GM23338 (cell line): ENCODE measurements at regions not wholly inside any gene's neighbourhood (a gene's known extent, or its start where the extent isn't known, plus 50 kb on each side); places are given as distances from the start of the nearest gene placed in this dataset.

Experiments used
- ATAC-seq: fragments of 200-7000 bp; cut with Tn5 transposase; 3 replicates; pipeline ENCODE4 v1.9.1; 2020
- DNase-seq: peaks from one replicate; pipeline ENCODE4 v3.0.0-alpha.2; 2015; ENCODE audit warnings: low spot score
- H2AFZ ChIP-seq: fragments of 200-600 bp; sonication (generic); 2 replicates; pipeline ENCODE4 v1.8.0; 2016; ENCODE audit warnings: antibody characterized with exemption, mild to moderate bottlenecking, moderate library complexity
- H3F3A ChIP-seq: fragments of 200-600 bp; sonication (generic); replicated peaks from 2 replicates; pipeline ENCODE4 v1.8.0; 2017; ENCODE audit warnings: antibody characterized with exemption, mixed run types, low read depth
- H3K27ac ChIP-seq: fragments of 200-600 bp; sonication (generic); 2 replicates; pipeline ENCODE4 v1.6.1; 2016; ENCODE audit warnings: low read depth
- H3K27me3 ChIP-seq: fragments of 200-600 bp; sonication (generic); 2 replicates; pipeline ENCODE4 v1.8.0; 2016; ENCODE audit warnings: mild to moderate bottlenecking, mixed run types, moderate library complexity; ENCODE audit not compliant: insufficient read depth
- H3K36me3 ChIP-seq: fragments of 200-600 bp; sonication (generic); 2 replicates; pipeline ENCODE4 v1.8.0; 2016; ENCODE audit warnings: mild to moderate bottlenecking; ENCODE audit not compliant: insufficient read depth
- H3K4me1 ChIP-seq: fragments of 200-600 bp; sonication (generic); 2 replicates; pipeline ENCODE4 v1.8.0; 2016; ENCODE audit warnings: mild to moderate bottlenecking, moderate library complexity; ENCODE audit not compliant: insufficient read depth
- H3K4me2 ChIP-seq: fragments of 200-600 bp; sonication (generic); 2 replicates; pipeline ENCODE4 v1.7.1; 2017; ENCODE audit warnings: mixed run types
- H3K4me3 ChIP-seq: fragments of 200-600 bp; sonication (generic); 2 replicates; pipeline ENCODE4 v1.6.1; 2016; ENCODE audit warnings: mixed run types
- H3K79me2 ChIP-seq: fragments of 200-600 bp; sonication (generic); replicated peaks from 2 replicates; pipeline ENCODE4 v1.8.0; 2017; ENCODE audit warnings: mild to moderate bottlenecking; ENCODE audit not compliant: insufficient read depth
- H3K9me2 ChIP-seq: fragments of 200-600 bp; sonication (generic); 2 replicates; pipeline ENCODE4 v1.8.0; 2017; ENCODE audit not compliant: insufficient read depth
- H4K20me1 ChIP-seq: fragments of 200-600 bp; sonication (generic); replicated peaks from 2 replicates; pipeline ENCODE4 v1.8.0; 2017; ENCODE audit warnings: mild to moderate bottlenecking; ENCODE audit not compliant: insufficient read depth
- H3K27ac Mint-ChIP-seq: 2 replicates; pipeline ENCODE4 v1.8.0; 2020; ENCODE audit warnings: inconsistent platforms, mild to moderate bottlenecking, moderate library complexity, mixed read lengths
- H3K27me3 Mint-ChIP-seq: 3 replicates; pipeline ENCODE4 v1.8.0; 2022; ENCODE audit warnings: low read depth, mild to moderate bottlenecking, moderate library complexity, mixed read lengths, inconsistent platforms; ENCODE audit not compliant: insufficient read depth, poor library complexity
- H3K36me3 Mint-ChIP-seq: 3 replicates; pipeline ENCODE4 v1.8.0; 2021; ENCODE audit warnings: low read depth, mild to moderate bottlenecking, inconsistent platforms, moderate library complexity, mixed read lengths
- H3K4me1 Mint-ChIP-seq: 3 replicates; pipeline ENCODE4 v1.8.0; 2020; ENCODE audit warnings: mild to moderate bottlenecking, inconsistent platforms, mixed read lengths
- H3K4me3 Mint-ChIP-seq: 3 replicates; pipeline ENCODE4 v1.8.0; 2021; ENCODE audit warnings: moderate library complexity, mild to moderate bottlenecking, inconsistent platforms, mixed read lengths
- H3K9me3 Mint-ChIP-seq: 3 replicates; pipeline ENCODE4 v1.8.0; 2020; ENCODE audit warnings: moderate library complexity, mild to moderate bottlenecking, inconsistent platforms, mixed read lengths
- CREB1 ChIP-seq: fragments of 250-450 bp; sonication (Bioruptor Pico); IDR thresholded peaks from 2 replicates; pipeline ENCODE4 v1.5.0; 2020; ENCODE audit warnings: low read depth, mild to moderate bottlenecking, moderate library complexity
- EZH2 ChIP-seq: fragments of 200-600 bp; sonication (generic); IDR thresholded peaks from one replicate; pipeline ENCODE4 v1.8.0; 2017; ENCODE audit warnings: antibody characterized with exemption, mild to moderate bottlenecking, low read depth; ENCODE audit not compliant: unreplicated experiment
- EZH2phosphoT487 ChIP-seq: fragments of 200-600 bp; sonication (generic); IDR thresholded peaks from one replicate; pipeline ENCODE4 v1.8.1; 2018; ENCODE audit warnings: antibody characterized with exemption; ENCODE audit not compliant: unreplicated experiment
- JUNB ChIP-seq: IDR thresholded peaks from one replicate; pipeline ENCODE4 v1.6.1; 2016; ENCODE audit warnings: antibody characterized with exemption; ENCODE audit not compliant: unreplicated experiment
- NANOG ChIP-seq: IDR thresholded peaks from 2 replicates; pipeline ENCODE4 v1.6.1; 2016; ENCODE audit warnings: antibody characterized with exemption, borderline replicate concordance
- POLR2AphosphoS5 ChIP-seq: IDR thresholded peaks from 2 replicates; pipeline ENCODE4 v1.6.1; 2016; ENCODE audit warnings: antibody characterized with exemption, low read depth
- ZNF114 ChIP-seq: fragments of 250-450 bp; sonication (Bioruptor Pico); IDR thresholded peaks from 2 replicates; pipeline ENCODE4 v1.5.0; 2020; ENCODE audit warnings: mild to moderate bottlenecking, moderate library complexity
- ZNF331 ChIP-seq: fragments of 250-450 bp; sonication (Bioruptor Pico); IDR thresholded peaks from 2 replicates; pipeline ENCODE4 v1.5.0; 2020; ENCODE audit warnings: low read depth, mild to moderate bottlenecking, moderate library complexity
- TF ChIP-seq, protein P1 (sequence below): IDR thresholded peaks from 2 replicates; pipeline ENCODE4 v1.6.1; 2016; ENCODE audit warnings: antibody characterized with exemption
- TF ChIP-seq, protein P2 (sequence below), 2 experiments: fragments of 200-600 bp in 1 of 2; sonication (generic) in 1 of 2; conservative IDR thresholded peaks; 2 replicates each; pipeline versions ENCODE4 v1.5.1 to v1.6.1; 2016 to 2017; ENCODE audit warnings: antibody characterized with exemption in 2 of 2, low read depth in 2 of 2, mild to moderate bottlenecking in 2 of 2, moderate library complexity in 1 of 2
- TF ChIP-seq, protein P3 (sequence below): fragments of 250-450 bp; sonication (Bioruptor Pico); IDR thresholded peaks from 2 replicates; pipeline ENCODE4 v1.5.0; 2020; ENCODE audit warnings: mild to moderate bottlenecking, moderate library complexity
- TF ChIP-seq, protein P4 (sequence below): IDR thresholded peaks from one replicate; pipeline ENCODE4 v1.6.1; 2018; ENCODE audit warnings: antibody characterized with exemption; ENCODE audit not compliant: unreplicated experiment

DNA sequence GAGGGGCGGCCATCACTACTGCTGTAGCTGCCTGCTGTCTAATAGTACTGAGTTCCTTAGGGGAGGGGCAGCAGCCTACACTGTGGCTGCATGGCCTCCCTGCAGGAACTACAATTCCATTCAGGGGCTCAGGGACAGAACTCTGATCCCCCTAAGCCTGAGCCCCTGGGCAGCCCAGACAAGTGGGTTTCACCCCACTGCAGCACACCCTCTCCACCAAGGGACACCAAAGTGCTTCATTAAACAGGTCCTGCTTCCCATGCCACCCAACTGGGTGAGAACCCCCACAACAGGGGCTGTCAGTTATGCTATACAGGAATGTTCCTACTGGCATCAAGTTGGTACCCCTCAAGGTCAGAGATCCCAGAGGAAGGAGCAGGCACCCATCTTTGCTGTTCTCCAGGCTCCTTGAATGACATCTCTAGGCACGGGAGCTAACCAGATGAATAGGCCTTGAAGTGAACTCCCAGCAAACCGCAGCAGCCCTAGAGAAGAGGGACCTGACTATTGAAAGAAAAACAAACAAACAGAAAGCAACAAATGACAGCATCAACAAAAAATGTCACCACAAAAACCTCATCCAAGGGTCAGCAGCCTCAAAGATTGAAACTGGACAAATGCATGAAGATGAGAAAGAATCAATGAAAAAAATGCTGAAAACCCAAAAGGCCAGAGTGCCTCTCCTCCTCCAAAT is 437.4 kb downstream of the NUF2 start:
- TF ChIP-seq EZH2 (no peak), NANOG (no peak), ZNF114 (no peak), POLR2AphosphoS5 (no peak), EZH2phosphoT487 (no peak), CREB1 (no peak), JUNB (no peak), ZNF331 (no peak)
- TF ChIP-seq, protein P1, sequence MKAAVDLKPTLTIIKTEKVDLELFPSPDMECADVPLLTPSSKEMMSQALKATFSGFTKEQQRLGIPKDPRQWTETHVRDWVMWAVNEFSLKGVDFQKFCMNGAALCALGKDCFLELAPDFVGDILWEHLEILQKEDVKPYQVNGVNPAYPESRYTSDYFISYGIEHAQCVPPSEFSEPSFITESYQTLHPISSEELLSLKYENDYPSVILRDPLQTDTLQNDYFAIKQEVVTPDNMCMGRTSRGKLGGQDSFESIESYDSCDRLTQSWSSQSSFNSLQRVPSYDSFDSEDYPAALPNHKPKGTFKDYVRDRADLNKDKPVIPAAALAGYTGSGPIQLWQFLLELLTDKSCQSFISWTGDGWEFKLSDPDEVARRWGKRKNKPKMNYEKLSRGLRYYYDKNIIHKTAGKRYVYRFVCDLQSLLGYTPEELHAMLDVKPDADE, result no peak
- TF ChIP-seq, protein P2, sequence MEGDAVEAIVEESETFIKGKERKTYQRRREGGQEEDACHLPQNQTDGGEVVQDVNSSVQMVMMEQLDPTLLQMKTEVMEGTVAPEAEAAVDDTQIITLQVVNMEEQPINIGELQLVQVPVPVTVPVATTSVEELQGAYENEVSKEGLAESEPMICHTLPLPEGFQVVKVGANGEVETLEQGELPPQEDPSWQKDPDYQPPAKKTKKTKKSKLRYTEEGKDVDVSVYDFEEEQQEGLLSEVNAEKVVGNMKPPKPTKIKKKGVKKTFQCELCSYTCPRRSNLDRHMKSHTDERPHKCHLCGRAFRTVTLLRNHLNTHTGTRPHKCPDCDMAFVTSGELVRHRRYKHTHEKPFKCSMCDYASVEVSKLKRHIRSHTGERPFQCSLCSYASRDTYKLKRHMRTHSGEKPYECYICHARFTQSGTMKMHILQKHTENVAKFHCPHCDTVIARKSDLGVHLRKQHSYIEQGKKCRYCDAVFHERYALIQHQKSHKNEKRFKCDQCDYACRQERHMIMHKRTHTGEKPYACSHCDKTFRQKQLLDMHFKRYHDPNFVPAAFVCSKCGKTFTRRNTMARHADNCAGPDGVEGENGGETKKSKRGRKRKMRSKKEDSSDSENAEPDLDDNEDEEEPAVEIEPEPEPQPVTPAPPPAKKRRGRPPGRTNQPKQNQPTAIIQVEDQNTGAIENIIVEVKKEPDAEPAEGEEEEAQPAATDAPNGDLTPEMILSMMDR (conservative IDR thresholded peaks at IDR 0.05; ENCODE audit: low read depth in 2 of 2), result no peak
- TF ChIP-seq, protein P3, sequence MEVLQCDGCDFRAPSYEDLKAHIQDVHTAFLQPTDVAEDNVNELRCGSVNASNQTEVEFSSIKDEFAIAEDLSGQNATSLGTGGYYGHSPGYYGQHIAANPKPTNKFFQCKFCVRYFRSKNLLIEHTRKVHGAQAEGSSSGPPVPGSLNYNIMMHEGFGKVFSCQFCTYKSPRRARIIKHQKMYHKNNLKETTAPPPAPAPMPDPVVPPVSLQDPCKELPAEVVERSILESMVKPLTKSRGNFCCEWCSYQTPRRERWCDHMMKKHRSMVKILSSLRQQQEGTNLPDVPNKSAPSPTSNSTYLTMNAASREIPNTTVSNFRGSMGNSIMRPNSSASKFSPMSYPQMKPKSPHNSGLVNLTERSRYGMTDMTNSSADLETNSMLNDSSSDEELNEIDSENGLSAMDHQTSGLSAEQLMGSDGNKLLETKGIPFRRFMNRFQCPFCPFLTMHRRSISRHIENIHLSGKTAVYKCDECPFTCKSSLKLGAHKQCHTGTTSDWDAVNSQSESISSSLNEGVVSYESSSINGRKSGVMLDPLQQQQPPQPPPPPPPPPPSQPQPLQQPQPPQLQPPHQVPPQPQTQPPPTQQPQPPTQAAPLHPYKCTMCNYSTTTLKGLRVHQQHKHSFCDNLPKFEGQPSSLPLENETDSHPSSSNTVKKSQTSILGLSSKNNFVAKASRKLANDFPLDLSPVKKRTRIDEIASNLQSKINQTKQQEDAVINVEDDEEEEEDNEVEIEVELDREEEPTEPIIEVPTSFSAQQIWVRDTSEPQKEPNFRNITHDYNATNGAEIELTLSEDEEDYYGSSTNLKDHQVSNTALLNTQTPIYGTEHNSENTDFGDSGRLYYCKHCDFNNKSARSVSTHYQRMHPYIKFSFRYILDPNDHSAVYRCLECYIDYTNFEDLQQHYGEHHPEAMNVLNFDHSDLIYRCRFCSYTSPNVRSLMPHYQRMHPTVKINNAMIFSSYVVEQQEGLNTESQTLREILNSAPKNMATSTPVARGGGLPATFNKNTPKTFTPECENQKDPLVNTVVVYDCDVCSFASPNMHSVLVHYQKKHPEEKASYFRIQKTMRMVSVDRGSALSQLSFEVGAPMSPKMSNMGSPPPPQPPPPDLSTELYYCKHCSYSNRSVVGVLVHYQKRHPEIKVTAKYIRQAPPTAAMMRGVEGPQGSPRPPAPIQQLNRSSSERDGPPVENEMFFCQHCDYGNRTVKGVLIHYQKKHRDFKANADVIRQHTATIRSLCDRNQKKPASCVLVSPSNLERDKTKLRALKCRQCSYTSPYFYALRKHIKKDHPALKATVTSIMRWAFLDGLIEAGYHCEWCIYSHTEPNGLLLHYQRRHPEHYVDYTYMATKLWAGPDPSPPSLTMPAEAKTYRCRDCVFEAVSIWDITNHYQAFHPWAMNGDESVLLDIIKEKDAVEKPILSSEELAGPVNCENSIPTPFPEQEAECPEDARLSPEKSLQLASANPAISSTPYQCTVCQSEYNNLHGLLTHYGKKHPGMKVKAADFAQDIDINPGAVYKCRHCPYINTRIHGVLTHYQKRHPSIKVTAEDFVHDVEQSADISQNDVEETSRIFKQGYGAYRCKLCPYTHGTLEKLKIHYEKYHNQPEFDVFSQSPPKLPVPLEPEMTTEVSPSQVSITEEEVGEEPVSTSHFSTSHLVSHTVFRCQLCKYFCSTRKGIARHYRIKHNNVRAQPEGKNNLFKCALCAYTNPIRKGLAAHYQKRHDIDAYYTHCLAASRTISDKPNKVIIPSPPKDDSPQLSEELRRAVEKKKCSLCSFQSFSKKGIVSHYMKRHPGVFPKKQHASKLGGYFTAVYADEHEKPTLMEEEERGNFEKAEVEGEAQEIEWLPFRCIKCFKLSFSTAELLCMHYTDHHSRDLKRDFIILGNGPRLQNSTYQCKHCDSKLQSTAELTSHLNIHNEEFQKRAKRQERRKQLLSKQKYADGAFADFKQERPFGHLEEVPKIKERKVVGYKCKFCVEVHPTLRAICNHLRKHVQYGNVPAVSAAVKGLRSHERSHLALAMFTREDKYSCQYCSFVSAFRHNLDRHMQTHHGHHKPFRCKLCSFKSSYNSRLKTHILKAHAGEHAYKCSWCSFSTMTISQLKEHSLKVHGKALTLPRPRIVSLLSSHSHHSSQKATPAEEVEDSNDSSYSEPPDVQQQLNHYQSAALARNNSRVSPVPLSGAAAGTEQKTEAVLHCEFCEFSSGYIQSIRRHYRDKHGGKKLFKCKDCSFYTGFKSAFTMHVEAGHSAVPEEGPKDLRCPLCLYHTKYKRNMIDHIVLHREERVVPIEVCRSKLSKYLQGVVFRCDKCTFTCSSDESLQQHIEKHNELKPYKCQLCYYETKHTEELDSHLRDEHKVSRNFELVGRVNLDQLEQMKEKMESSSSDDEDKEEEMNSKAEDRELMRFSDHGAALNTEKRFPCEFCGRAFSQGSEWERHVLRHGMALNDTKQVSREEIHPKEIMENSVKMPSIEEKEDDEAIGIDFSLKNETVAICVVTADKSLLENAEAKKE (CRISPR knock-in tag), result no peak
- TF ChIP-seq, protein P4, sequence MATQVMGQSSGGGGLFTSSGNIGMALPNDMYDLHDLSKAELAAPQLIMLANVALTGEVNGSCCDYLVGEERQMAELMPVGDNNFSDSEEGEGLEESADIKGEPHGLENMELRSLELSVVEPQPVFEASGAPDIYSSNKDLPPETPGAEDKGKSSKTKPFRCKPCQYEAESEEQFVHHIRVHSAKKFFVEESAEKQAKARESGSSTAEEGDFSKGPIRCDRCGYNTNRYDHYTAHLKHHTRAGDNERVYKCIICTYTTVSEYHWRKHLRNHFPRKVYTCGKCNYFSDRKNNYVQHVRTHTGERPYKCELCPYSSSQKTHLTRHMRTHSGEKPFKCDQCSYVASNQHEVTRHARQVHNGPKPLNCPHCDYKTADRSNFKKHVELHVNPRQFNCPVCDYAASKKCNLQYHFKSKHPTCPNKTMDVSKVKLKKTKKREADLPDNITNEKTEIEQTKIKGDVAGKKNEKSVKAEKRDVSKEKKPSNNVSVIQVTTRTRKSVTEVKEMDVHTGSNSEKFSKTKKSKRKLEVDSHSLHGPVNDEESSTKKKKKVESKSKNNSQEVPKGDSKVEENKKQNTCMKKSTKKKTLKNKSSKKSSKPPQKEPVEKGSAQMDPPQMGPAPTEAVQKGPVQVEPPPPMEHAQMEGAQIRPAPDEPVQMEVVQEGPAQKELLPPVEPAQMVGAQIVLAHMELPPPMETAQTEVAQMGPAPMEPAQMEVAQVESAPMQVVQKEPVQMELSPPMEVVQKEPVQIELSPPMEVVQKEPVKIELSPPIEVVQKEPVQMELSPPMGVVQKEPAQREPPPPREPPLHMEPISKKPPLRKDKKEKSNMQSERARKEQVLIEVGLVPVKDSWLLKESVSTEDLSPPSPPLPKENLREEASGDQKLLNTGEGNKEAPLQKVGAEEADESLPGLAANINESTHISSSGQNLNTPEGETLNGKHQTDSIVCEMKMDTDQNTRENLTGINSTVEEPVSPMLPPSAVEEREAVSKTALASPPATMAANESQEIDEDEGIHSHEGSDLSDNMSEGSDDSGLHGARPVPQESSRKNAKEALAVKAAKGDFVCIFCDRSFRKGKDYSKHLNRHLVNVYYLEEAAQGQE, result no peak
- ATAC-seq (no peak), DNase-seq (no peak)
- Histone ChIP-seq H2AFZ (no peak overlapping the region), H3F3A (no peaks in the 10 kb centered on the region), H3K9me2 (peaks cover 8% of the 10 kb centered on the region; the same call in 1 of the 2 replicates), H3K4me1 (no peaks in the 10 kb centered on the region), H3K36me3 (peaks cover 4% of the 10 kb centered on the region), H3K27ac (no peak overlapping the region), H3K27me3 (no peaks in the 10 kb centered on the region), H3K4me2 (no peak overlapping the region), H3K79me2 (no peaks in the 10 kb centered on the region), H4K20me1 (no peaks in the 10 kb centered on the region), H3K4me3 (no peak overlapping the region)
- Mint-ChIP-seq H3K27me3 (no peaks in the 10 kb centered on the region), H3K4me3 (no peak overlapping the region), H3K4me1 (no peaks in the 10 kb centered on the region), H3K9me3 (peaks cover 42% of the 10 kb centered on the region), H3K36me3 (peaks cover 28% of the 10 kb centered on the region), H3K27ac (no peak overlapping the region)
